CD4-positive, alpha-beta T cell treated with Interleukin-12 subunit alpha and Interleukin-12 subunit beta, for 1 hour (primary cell): ENCODE measurements at regions not wholly inside any gene's neighbourhood (a gene's known extent, or its start where the extent isn't known, plus 50 kb on each side); places are given as distances from the start of the nearest gene placed in this dataset.

Source experiments
- DNase-seq: peaks from one replicate; pipeline ENCODE4 v3.0.0-alpha.2; 2020

DNA sequence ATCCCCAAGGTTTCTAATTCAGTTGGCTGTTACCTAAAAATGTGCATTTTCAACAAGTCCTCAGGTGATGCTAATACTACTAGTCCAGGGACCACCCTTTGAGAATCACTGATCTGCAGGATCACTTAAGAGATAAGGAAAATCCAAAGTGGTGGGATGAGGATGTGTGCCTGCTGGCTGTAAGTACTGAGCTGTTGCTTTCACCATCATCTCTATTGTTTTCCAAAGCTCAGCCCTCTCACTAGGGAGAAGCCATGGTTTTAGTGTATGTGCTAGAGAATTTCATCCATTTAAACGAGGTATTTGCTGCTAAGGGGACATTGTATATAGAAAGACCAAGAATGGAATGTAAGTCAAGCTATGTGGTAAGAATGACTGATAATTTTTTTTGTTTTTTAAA lies 202.3 kb downstream of the KIF21A start:
- no peak for DNase-seq

DNA sequence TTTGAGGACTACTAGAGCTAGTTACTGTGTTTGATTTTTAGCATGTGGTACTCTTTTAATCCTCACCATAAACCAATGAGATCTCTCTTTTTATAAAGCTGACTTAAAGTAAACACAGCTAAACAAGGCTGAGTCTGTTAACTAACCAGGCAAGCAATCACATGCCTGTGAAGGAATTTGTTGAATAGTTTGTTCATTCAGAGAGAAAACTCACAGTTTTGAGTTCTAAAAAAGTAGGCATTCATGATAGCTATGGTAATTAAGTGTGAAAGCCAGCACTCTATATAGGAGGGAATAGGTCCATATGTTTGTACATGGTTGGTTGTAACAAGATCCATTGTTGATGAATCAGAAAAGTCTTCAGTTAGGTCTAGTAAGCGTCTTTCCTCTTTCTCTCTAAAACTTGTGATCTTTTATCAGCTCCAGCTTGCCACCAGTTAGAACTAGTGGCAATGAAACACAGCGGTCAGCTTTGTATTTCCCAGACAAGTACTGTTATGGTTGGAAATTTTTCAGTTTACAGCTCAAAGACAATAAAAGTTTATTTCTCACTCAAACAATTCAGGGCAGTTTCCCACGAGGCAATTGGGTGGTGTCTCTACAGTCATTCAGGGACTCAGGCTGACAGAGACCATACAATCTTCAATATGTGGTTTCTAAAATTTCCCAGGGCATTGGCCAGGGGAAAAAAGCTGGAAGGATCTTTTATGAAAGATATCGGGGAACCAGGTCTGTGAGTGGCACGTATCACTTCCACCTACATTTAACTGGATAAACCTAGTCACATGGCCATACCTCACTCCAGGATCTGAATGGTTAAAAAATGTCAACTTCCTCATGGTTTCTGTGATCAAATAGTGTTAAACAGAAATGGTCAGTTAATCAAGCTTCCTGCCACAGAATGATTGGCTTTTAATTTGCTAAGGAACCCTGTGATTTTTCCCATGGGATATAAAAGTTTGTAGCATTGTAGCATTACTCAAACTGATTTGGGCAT lies 203.1 kb downstream of the KIF21A start:
- DNase-seq = no peak

DNA sequence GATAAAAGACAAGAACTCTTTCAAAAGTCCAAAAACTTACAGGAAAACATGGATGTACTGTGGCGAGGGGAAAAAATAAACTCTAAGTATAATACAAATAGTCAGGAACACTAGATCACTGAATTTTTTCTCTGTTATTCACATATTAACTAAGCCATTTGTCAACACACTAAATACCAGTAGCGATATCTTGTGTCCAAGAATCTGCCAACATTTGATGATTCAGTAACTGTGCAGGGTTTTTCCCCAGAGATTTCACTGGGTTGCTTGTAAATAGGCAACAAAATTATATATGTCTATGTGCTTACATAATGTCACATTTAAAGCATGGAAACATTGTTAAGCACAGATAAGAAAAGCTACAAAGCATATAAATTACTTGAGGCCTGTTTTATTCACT lies 205.9 kb downstream of the KIF21A start:
- DNase-seq = no peak

DNA sequence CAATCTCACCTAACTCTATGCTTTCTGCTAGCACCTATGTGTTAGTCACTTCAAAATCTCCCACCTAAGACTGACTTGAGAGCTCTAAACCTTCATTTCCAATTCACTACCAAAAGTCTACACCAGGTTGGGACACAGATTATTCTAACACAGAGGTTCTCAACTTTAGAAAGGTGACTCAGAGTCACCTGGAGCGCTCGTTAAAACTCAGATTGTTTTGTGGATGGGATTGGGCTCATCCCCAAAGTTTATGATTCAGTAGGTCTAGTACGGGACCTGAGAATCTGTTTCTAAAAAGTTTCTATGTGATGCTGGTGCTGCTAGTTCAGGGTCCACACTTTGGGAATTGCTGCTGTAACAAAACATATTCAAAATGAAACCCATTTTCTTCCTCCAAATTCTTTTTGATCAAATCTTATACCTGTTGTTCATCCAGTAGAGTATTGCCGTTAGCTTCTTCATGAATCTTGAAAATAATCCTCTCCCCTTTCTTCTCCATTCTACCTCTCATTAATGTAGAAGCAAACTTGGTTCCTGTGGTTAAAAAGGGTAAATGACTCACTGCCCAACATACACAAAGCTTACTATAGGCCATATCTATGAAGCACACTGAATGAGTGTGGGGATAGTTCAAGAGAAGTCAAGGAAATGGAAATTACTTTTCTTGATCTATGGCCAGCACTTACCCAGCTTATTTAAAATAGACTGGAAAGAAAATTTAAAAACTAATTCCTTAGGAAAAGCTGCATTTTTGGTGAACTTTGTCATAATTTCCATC lies 206.7 kb downstream of the KIF21A start:
- no peak for DNase-seq

DNA sequence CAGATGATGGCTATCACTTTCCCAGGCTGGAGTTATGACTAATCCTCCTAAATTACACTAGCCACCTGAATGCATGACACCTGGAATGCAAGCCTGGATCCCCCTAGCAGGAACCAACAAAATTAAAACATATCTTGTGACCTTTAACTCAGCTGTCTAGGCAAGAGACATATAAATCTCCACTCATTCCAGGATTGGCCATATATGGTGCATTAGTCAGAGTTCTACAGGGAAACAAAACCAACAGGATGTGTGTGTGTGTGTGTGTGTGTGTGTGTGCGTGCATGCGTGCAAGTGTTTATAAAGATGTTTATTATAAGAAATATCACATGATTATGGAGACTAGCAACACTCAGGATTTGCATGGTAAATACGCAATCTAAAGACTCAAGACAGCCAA lies 212.8 kb downstream of the KIF21A start:
- DNase-seq = no peak

DNA sequence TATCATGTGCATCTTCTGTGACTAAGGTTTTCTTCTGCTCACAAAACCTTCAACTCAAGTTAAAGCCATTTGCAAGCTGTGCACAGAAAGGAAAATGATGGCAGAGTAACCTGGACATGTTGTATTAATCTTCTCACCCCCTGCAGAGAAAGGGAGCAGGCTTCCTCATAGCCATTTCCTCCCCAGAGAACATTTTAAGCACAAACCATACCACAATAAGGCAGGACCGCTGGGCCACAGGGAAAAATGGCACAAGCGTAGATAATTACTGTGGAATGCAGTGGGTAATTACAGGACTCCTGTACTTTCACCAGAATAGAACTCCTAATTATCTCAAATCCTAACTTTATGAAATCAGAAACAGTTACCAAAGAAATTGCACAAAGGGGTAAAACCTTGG lies 215.7 kb downstream of the KIF21A start:
- no peak for DNase-seq

DNA sequence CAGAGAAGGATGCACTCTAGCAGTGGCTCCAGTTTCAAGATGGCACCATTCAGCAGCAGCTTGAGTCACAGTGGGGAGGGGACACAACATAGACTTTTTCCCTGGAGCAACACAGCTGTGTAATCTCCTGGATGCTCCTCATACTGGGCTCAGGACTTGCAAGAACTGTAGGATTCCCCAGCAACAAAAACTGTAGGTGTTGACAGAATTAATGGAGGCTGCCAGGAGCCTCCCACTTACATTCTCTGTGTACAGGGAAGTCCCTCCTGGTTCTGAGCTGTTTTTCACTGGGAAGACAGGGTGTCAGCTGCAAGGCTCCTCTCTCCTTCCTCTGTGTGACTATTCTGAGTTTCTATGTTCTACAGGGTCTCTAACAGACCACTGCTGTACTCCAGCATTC lies 217.9 kb downstream of the KIF21A start:
- no peak for DNase-seq

DNA sequence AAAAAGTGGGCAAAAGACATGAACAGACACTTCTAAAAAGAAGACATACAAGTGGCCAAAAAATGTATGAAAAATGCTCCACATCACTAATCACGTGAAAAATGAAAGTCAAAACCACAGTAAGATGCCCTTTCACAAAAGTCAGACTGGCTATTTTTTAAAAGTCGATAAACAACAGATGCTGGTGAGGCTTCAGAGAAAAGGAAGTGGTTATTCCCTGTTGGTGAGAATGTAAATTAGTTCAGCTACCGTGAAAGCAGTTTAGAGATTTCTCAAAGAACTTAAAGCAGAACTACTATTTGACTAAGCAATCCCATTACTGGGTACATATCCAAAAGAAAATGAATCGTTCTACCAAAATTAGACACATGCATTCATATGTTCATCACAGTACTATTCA lies 237.0 kb downstream of the KIF21A start:
- no peak for DNase-seq

DNA sequence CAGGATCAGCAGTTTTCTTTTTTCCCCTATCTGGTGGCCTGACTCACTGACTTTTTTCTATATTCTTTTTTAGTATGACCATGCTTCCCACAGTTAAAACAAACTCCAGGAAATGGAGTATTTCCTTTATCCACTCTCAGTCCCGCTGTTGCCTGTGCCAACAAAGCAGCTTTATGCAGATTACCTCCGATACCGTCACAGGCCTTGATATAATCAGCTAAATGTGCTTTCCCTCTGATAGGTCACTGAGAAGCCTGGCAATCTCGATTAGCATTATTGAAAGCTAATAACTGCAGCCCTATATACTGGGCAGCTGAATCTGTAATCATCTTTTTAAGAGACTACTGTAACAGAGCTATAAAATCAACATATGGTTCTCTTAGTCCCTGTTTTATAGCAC lies 243.6 kb downstream of the KIF21A start:
- DNase-seq = no peak

DNA sequence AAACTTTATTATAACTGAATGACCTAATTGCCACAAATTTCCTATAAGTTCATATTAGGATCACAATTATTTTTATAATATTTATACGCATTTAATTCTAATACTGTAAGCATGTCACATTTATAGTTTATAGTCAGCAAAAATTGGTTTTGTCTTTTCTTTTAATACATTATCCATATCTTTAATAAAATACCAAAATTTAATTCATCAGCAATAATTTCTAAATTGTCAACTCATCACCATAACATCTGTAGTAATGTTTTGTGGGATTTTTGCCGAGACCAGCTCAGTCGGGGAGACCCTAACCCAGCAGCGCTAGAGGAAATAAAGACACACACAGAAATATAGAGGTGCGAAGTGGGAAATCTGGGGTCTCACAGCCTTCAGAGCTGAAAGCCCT lies 254.2 kb downstream of the KIF21A start:
- DNase-seq = no peak

DNA sequence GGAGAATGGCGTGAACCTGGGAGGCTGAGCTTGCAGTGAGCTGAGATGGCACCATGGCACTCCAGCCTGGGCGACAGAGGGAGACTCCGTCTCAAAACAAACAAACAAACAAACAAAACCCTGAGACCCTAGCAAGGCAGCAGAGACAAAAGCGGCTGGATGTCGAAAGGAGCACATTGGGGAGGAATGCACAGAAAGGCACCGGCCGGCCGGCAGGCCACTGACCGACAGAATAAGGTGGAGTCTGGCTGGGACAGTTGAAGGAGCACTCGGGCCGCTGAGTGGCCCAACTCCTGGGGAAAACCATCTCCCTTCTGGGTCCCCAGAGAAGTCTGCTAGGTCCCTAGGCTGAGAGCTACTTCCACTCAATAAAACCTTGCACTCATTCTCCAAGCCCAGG lies 256.2 kb downstream of the KIF21A start:
- DNase-seq = no peak

DNA sequence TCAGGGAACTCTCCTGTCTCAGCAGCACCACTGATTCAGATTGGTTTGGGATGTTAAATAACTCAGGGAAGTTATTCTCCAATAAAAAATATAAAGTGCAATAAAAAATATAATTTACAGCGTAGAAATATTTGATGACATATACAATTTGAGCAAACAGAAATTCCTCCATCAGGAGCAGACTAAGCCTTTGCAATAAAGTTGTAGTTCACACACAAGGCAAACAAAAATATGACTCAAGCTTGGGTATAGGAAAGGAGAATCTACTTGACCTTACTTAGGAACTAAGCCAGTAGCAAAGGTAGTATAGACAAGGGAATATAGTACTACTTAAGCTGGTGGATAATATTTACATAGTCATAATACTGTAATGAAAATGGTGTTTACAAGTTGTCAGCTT lies 264.1 kb downstream of the KIF21A start:
- no peak for DNase-seq

DNA sequence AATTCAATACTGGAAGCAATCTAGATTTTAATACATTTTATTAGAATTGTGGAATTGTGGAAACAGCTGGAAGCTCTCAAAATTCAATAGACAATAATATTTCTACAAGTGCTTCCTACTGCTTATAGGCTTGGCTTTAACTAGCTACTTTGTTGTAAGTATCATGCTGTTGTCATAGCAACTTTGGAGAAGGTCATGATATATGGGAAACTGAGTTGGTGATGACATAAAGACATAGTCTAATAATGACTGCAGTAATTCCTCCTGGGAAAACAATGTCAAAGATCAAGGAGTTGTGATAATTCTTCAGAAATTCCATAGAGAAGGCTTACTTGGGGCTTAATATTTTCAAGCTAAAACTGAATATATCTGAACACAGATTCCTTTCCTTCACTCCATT lies 266.6 kb downstream of the KIF21A start:
- DNase-seq = no peak

DNA sequence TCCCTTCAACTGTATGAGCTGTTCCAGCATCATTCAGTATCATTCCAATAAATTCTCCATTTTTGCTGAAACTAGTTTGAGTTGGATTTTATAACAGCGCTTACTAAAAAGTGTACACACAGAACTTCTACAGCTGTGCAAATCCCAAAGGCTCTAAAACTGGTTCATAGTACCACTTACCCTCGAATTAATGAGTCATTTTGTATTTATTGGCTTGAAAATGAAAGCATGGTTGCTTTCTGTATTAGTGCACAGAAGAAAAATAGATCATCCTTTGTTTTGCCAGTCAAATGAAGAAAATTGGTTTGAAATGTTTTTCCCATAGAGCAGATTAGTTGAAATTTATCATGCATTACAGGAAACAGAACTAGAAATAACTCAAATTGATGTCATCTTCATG lies 268.3 kb upstream of the CPNE8 start:
- DNase-seq = no peak

DNA sequence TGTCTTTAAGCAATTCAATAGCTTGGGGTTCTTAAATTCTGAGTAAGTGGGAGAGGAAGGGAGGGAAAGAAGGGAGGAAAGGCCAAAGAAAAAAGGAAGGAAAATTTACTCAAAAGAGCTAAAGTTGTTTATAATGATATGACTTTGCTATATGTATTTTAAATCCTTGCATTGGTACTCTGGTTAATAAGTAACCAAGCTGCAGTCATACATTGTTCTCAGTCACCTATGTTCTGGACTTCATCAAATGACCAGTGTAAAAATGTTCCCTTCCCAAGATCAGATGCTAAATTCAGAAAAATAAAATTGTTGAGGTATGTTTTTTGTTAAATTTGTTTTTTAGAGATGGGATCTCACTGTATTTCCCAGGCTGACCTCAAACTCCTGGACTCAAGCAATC lies 259.9 kb upstream of the CPNE8 start:
- no peak for DNase-seq

DNA sequence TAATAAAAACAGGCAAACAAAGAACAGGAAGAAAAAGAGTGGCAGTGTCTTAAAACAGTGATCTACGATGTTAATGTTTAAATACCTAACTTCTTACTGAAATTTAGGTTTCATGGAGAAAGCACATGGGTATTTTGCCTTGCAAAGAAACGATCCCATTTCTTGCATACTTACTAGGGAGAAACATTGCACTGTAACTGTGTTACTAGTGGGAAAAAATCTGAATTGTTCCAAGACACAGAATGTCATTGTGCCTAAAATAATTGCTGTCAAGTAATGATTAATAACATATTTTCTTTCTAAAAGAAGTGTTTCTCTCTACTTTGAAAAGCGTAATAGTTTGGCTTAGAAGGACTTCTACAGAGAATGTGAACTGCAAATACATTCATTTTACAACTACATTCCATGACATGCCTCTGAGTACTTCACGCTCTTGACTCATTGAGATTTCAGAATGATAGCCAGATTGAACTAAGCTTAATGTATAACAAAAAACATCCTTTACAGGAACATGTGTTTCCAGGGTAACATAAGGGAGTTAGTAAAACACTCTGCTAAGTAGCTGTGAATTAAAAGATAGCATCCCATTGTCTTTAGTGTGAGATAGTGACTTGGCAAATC lies 256.2 kb upstream of the CPNE8 start:
- DNase-seq = no peak

DNA sequence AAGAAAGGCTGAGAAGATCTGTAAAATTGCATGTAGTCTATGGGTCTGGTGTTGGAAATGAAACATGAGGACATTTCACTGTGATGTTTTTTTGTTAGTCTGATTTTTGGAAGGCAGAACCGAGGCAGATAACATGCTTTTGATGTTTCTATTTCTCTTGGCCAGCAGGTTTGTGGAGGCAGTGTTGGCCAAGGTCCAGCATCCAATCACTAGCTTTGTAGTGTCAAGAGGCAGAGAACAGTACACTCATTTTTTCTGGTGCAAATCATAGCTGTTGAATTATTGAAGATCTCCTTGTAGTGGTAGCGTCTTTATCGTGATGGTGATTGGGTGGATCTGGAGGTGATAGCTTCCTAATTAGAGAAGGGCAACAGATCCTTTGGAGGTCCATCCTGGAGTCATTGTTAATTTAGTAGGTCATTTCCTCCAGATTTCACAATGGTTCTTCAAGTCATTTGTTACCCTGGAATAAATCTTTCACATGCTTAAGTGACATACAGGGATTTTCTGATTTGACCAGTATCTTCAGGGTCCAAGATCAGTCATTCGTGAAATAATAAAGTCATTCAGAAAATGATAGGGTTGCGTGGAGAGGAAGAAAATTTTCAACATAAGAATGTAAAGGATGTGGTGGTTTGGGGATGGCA lies 252.4 kb upstream of the CPNE8 start:
- no peak for DNase-seq

DNA sequence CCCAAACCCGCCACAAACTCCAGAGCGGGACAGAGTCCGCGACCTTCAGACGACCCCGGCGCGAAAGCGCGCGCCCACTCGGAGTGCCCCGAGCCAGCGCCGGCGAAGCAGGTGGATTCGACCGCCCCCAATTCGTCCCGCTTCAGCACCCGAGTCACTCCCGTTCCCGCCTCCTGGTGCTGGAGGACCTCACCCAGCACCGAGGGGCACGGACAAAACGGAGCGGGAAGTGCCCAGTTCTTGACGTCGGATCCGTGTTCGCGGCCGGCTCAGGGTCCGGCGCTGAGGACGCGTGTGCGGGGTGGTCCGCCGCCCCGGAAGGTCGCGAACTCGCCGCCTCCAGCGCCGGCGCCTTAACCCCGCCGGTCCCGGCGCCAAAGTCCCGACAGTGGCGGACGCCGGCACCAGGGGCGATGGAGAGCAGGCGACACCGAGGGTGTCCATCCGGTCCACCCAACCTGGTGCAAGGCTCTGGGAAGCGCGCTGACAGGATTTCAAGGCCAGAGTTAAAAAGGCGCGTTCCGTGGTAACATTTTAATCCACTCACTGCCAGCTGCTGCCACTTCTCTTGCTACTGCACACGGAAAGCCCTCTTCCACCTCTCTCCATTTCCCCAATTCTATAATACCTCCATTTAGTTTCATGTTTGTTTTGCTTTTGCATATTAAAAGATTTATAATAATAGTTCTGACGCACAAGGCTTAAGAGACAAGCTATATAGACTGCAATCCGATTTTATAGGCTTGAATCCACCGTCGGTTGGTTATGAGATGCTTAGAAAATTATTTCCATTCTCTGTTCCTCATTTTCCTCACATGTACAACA lies 240.0 kb upstream of the CPNE8 start:
- DNase-seq = no peak

DNA sequence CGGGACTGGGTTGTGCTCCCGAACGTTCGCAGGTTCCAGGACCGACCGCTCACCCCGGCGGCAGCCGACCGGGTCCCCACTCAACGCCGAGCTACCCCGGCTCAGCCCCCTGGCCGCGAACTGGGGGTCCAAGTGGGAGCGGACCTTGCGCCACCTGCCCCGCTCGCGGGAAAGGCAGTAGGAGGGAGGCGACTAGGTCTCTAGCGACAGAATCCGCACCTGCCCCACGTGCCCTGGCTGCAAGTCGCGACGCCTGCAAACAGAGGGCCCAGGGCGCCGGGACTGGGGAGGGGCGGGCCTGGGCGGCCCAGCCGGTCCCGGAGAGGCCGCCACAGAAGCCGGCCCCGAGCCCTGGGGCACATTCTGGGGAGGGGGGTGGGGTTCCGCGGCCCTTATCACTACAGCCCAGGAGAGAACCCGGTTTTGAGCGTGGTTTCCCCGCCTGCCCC lies 239.2 kb upstream of the CPNE8 start:
- DNase-seq = no peak

DNA sequence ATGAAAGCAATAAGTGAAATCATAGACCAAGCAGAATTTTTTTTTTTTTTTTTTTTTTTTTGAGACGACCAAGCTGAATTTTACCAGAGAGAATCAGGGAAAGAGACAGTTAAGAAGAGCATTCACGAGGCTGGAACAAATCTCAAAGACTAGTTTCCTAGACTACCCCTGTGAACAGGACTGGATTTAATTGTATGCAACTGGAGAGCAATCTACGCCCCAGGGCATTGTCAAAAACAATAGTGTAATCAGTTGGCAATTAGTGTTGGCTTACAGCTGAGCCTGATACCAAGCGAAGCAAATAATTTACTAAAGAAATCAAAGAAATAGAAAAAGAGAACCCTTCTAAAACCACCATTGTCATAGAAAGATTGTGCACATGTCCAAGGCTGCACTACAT lies 232.9 kb upstream of the CPNE8 start:
- no peak for DNase-seq

DNA sequence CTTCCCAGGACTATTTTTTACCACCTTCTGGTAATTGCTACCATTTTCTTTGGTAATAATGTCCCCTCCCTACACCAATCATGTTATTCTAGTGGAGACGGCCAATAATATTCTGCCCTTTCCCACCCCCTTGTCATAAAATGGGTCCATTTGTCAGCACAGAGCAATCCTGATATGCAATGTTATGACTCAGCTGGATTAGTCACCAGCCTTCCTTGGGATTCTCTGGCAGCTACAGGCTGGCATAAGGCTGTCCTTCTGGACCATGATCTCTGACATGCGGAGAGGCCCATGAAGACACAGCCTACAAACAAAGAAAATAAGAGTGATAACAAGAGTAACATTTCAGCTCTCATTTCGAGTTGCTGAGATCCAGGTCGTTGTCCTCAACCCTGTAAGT lies 222.0 kb upstream of the CPNE8 start:
- no peak for DNase-seq

DNA sequence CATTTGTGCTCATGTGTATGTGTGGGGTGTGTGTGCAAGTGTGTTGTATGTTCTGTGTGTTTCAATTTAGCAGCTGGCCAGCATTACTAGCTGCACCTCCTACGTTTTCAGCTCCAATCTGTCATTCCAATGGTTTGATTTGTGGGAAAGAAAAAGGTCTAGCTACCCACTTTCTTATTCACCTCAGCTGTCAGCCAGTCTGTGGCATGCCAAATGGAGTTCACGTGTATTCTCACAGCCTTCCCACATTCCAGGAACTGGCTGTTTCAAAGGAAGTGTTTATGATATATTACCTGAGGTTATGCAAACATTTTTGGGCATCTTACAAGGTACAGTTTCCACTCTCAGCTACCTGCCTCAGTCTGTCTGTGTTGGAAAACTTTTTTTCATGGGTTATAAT lies 220.2 kb upstream of the CPNE8 start:
- DNase-seq = no peak
